HL-60 (cell line): ENCODE measurements at regions not wholly inside any gene's neighbourhood (a gene's known extent, or its start where the extent isn't known, plus 50 kb on each side); places are given as distances from the start of the nearest gene placed in this dataset.

ENCODE experiments used
- GABPA ChIP-seq: IDR thresholded peaks from 2 replicates; pipeline ENCODE4 v1.6.1; 2012; ENCODE audit warnings: low read depth
- REST ChIP-seq: IDR thresholded peaks from 2 replicates; pipeline ENCODE4 v1.6.1; 2012; ENCODE audit warnings: low read depth; ENCODE audit not compliant: insufficient replicate concordance

- no peak for TF ChIP-seq GABPA
- no peak for TF ChIP-seq REST
Observed at GRCh38 chr4:134622199-134622598, 420.6 kb upstream of the PABPC4L start.
